RWPE2 (cell line): ENCODE measurements at regions not wholly inside any gene's neighbourhood (a gene's known extent, or its start where the extent isn't known, plus 50 kb on each side); places are given as distances from the start of the nearest gene placed in this dataset.

ENCODE experiments used
- ATAC-seq: fragments of 200-7000 bp; cut with Tn5 transposase; 3 replicates; pipeline ENCODE4 v1.9.1; 2021; ENCODE audit warnings: low read depth
- DNase-seq: peaks from one replicate; pipeline ENCODE4 v3.0.0-alpha.2; 2020; ENCODE audit warnings: low spot score
- H3K27ac ChIP-seq: fragments of 450-650 bp; 2 replicates; pipeline ENCODE4 v1.5.1; 2017; ENCODE audit warnings: mild to moderate bottlenecking; ENCODE audit not compliant: poor library complexity, severe bottlenecking
- H3K27me3 ChIP-seq: fragments of 250-450 bp; sonication (Bioruptor Pico); 2 replicates; pipeline ENCODE4 v1.5.1; 2021; ENCODE audit warnings: mild to moderate bottlenecking, moderate library complexity; ENCODE audit not compliant: insufficient read depth, poor library complexity, severe bottlenecking
- H3K36me3 ChIP-seq: fragments of 250-450 bp; sonication (Bioruptor Pico); 2 replicates; pipeline ENCODE4 v1.5.1; 2020; ENCODE audit warnings: low read depth, mild to moderate bottlenecking, moderate library complexity
- H3K4me1 ChIP-seq: fragments of 250-450 bp; sonication (Bioruptor Pico); 2 replicates; pipeline ENCODE4 v1.5.1; 2021; ENCODE audit warnings: mild to moderate bottlenecking, moderate library complexity; ENCODE audit not compliant: insufficient read depth, poor library complexity, severe bottlenecking
- H3K4me3 ChIP-seq: fragments of 250-450 bp; sonication (Bioruptor Pico); 2 replicates; pipeline ENCODE4 v1.5.1; 2021; ENCODE audit warnings: mild to moderate bottlenecking, moderate library complexity; ENCODE audit not compliant: severe bottlenecking
- H3K9me3 ChIP-seq: fragments of 250-450 bp; sonication (Bioruptor Pico); 2 replicates; pipeline ENCODE4 v1.5.1; 2021; ENCODE audit warnings: mild to moderate bottlenecking, moderate library complexity; ENCODE audit not compliant: severe bottlenecking
- CTCF ChIP-seq: fragments of 450-650 bp; IDR thresholded peaks from one replicate; pipeline ENCODE4 v1.5.1; 2017; ENCODE audit warnings: mild to moderate bottlenecking, moderate library complexity; ENCODE audit not compliant: poor library complexity, severe bottlenecking

GRCh38 chr21:35196128-35196527 lies 147.0 kb upstream of the RUNX1 start:
- H3K36me3 ChIP-seq, result no peaks in the 10 kb centered on the region
- DNase-seq (no peak), ATAC-seq (no peak)
- no peaks in the 10 kb centered on the region for H3K9me3 ChIP-seq
- TF ChIP-seq CTCF, result no peak
- no peak overlapping the region for H3K27ac ChIP-seq
- H3K4me3 ChIP-seq, result no peak overlapping the region
- peaks cover 15% of the 10 kb centered on the region for H3K4me1 ChIP-seq
- H3K27me3 ChIP-seq, result no peaks in the 10 kb centered on the region

- no peaks in the 10 kb centered on the region for H3K36me3 ChIP-seq
- ATAC-seq (no peak), DNase-seq (no peak)
- H3K27ac ChIP-seq, result no peak overlapping the region
- TF ChIP-seq CTCF, result no peak
- H3K27me3 ChIP-seq, result no peaks in the 10 kb centered on the region
- peaks cover 22% of the 10 kb centered on the region for H3K4me1 ChIP-seq
- no peaks in the 10 kb centered on the region for H3K9me3 ChIP-seq
- no peak overlapping the region for H3K4me3 ChIP-seq
These were observed 146.1 kb upstream of the RUNX1 start for GRCh38 chr21:35195232-35195631.

GRCh38 chr21:35191754-35192153 lies 142.7 kb upstream of the RUNX1 start:
- Histone ChIP-seq H3K9me3 (no peaks in the 10 kb centered on the region), H3K4me1 (peaks cover 12% of the 10 kb centered on the region), H3K27ac (no peak overlapping the region), H3K4me3 (no peak overlapping the region), H3K36me3 (no peaks in the 10 kb centered on the region), H3K27me3 (no peaks in the 10 kb centered on the region)
- ATAC-seq (no peak), DNase-seq (no peak)
- no peak for TF ChIP-seq CTCF

GRCh38 chr21:35191128-35191527 lies 142.0 kb upstream of the RUNX1 start:
- Histone ChIP-seq H3K4me1 (peaks cover 12% of the 10 kb centered on the region), H3K9me3 (no peaks in the 10 kb centered on the region), H3K27me3 (no peaks in the 10 kb centered on the region), H3K4me3 (no peak overlapping the region), H3K36me3 (no peaks in the 10 kb centered on the region), H3K27ac (peak overlapping the region; percentile 41)
- TF ChIP-seq CTCF, result no peak
- no peak for ATAC-seq
- DNase-seq, result no peak

- TF ChIP-seq CTCF, result no peak
- ATAC-seq, result peak; percentile 87
- H3K27ac ChIP-seq, result peak overlapping the region; percentile 41
- peaks cover 12% of the 10 kb centered on the region for H3K4me1 ChIP-seq
- no peak for DNase-seq
- H3K4me3 ChIP-seq, result no peak overlapping the region
- H3K36me3 ChIP-seq, result no peaks in the 10 kb centered on the region
- H3K9me3 ChIP-seq, result no peaks in the 10 kb centered on the region
- no peaks in the 10 kb centered on the region for H3K27me3 ChIP-seq
These were observed 141.1 kb upstream of the RUNX1 start for GRCh38 chr21:35190201-35190701.
